Spinal cord (tissue), 9 donors: ENCODE measurements at regions not wholly inside any gene's neighbourhood (a gene's known extent, or its start where the extent isn't known, plus 50 kb on each side); places are given as distances from the start of the nearest gene placed in this dataset.

Source experiments
- DNase-seq, 6 donors: peaks; one replicate each; pipeline versions ENCODE4 v3.0.0 to v3.0.0-alpha.2; 2013 to 2015; ENCODE audit warnings: low spot score in 6 of 6, low read depth in 4 of 6
- H3K27ac ChIP-seq: one replicate; pipeline ENCODE4 v1.5.1; 2013; ENCODE audit warnings: low read depth, low read length, control low read depth
- H3K27me3 ChIP-seq: one replicate; pipeline ENCODE4 v1.6.1; 2013; ENCODE audit warnings: low read length; ENCODE audit not compliant: control insufficient read depth, insufficient read depth
- H3K36me3 ChIP-seq: one replicate; pipeline ENCODE4 v1.6.1; 2013; ENCODE audit warnings: low read length; ENCODE audit not compliant: control insufficient read depth, insufficient read depth
- H3K4me1 ChIP-seq: one replicate; pipeline ENCODE4 v1.6.1; 2013; ENCODE audit warnings: low read length; ENCODE audit not compliant: control insufficient read depth, insufficient read depth
- H3K4me3 ChIP-seq: one replicate; pipeline ENCODE4 v1.5.1; 2013; ENCODE audit warnings: low read depth, low read length, control low read depth
- H3K9me3 ChIP-seq: one replicate; pipeline ENCODE4 v1.6.1; 2013; ENCODE audit warnings: low read length; ENCODE audit not compliant: control insufficient read depth, insufficient read depth
- WGBS: methylation state at CpG from one replicate; pipeline ENCODE4 v1.1.5; 2013; ENCODE audit warnings: missing lambda C conversion rate; ENCODE audit not compliant: insufficient coverage; 5-methylcytosine and 5-hydroxymethylcytosine counted together
- donor health status: healthy.

DNA sequence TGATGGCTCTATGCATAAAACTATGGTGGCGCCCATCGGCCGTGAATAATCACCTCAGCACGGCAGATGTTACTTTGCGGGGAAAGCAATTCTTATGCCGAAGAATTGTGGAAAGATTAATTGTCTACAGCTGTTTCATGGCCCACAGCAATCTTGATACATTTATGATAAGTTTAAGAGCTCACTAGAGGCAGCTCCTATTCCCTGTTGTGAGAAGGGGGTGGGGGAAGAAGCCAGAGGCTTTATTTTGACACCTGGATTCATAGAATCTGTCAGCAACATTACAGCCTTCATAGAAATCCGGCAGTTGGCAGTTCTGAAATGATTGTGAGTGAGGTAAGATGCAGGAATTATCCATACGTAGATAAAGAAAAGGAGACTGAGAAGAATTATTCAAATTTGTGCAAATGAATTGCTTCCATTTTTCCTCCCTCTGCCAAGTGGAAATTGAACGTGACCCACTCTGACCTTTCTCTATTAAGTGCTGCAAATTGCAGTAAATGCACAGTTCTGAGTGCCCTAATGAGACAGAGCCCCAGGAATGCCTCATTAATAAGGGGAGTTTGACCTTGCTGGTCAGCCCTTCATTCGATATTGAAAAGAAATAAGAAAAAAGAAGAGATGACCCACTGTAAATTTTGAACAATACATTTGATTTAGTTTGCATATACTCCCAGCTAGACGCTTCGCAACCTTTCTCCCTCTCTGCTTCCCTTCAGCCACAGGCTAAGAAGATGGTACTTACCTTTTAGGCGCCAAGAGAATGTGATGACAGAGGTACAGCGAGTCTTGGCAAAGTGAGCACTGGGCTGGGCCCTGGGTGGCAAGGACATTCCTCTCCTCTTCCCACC is 188.8 kb downstream of the GPAT3 start:
- DNase-seq = peak in 4 of 6 donors; percentile 0 to 88 (median 13)
- no peak overlapping the region for H3K27ac ChIP-seq
- no peaks in the 10 kb centered on the region for H3K36me3 ChIP-seq
- H3K9me3 ChIP-seq = no peaks in the 10 kb centered on the region
- 67% methylated on average over 6 of the region's 14 CpGs for WGBS
- no peaks in the 10 kb centered on the region for H3K4me1 ChIP-seq
- H3K27me3 ChIP-seq = no peaks in the 10 kb centered on the region
- no peak overlapping the region for H3K4me3 ChIP-seq

DNA sequence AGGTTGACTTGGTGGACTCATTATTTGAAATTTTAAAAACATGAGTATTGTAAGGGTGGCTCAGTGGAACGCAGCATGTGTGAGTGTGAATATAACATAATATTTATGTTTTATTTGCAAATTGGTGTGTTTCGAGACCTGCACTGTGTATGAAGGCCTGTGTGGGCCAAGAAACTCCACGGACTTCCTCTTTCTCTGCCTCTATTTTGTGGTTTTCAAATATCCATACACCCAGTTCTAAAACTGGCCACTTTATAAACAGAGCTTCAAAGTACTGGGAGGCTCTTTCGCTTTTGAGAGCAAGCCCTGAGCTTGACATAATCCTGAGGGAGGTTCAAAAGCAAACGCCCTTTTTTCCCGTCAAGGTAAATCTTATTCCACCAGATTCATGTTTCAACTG is 187.7 kb downstream of the GPAT3 start:
- Histone ChIP-seq H3K4me3 (no peak overlapping the region), H3K36me3 (no peaks in the 10 kb centered on the region), H3K27me3 (no peaks in the 10 kb centered on the region), H3K27ac (no peak overlapping the region), H3K9me3 (no peaks in the 10 kb centered on the region), H3K4me1 (no peaks in the 10 kb centered on the region)
- DNase-seq = no peak
- WGBS = no CpG with 5 or more reads among the region's 6 CpGs

DNA sequence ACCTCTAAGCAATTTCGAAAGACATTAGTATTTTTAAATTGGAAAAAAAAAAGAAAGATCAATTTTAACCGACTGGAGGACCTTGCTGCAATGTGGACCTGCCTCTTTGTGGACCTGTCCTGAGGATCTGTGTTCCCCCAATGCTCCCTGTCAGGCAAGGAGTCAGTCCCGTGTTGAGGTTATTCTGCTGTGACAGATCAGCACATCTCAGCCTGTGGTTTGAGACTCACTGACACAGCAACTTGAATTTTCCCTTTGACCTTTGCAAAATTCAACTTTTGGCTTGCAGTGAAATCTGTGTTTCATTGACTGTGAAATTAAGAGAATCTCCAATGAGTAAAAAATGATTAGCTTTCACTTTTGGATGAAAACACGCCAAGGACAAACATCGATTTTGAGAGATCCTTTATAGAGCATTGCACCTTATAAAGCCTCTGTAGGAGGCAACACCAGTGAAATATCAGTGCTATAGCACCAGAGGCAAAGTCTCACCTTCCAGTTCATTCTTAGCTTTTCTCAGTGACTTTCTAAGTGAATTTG is 186.9 kb downstream of the GPAT3 start:
- 76% methylated on average over 4 of the region's 5 CpGs for WGBS
- Histone ChIP-seq H3K27me3 (no peaks in the 10 kb centered on the region), H3K4me3 (no peak overlapping the region), H3K4me1 (no peaks in the 10 kb centered on the region), H3K9me3 (no peaks in the 10 kb centered on the region), H3K36me3 (no peaks in the 10 kb centered on the region), H3K27ac (no peak overlapping the region)
- no peak for DNase-seq

DNA sequence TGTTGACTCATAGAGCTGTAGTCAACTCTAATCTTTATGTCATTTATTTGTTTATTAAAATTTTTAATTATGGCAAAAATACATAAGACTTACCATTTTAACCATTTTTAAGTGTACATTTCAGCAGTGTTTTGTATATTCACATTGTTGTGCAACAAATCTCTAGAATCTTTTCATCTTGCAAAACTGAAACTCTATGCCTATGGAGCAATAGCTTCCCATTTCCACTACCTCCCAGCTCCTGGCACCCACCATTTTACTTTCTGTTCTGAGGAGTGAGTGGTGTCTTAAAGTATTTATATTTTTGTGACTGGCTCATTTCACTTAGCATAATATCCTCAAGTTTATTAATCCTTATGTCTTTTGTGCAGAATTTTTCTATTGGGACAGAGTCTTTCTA is 181.0 kb downstream of the GPAT3 start:
- Histone ChIP-seq H3K4me3 (no peak overlapping the region), H3K9me3 (no peaks in the 10 kb centered on the region), H3K36me3 (no peaks in the 10 kb centered on the region), H3K27ac (no peak overlapping the region), H3K27me3 (no peaks in the 10 kb centered on the region), H3K4me1 (no peaks in the 10 kb centered on the region)
- DNase-seq = no peak

DNA sequence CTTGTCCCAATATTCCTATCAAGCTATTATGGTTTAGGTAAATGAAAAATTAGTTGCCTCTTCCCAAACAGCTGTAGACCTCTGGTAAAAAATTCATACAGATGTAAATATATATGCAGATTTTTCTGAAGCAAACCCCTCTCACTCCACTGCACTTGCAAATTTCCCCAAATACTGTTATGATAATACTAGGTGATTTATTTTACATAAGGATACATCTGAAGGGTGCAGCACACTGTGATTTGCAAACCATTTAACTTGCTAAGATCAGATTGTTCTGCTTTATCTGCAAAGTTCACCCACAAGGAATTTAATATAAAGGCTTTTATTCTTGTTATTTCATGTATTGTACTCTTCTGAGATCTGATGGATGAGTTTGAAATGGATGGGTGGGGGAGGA is 177.0 kb downstream of the GPAT3 start:
- no peak for DNase-seq
- H3K4me3 ChIP-seq = no peak overlapping the region
- no peaks in the 10 kb centered on the region for H3K4me1 ChIP-seq
- no peaks in the 10 kb centered on the region for H3K9me3 ChIP-seq
- no peaks in the 10 kb centered on the region for H3K27me3 ChIP-seq
- H3K27ac ChIP-seq = no peak overlapping the region
- no peaks in the 10 kb centered on the region for H3K36me3 ChIP-seq

DNA sequence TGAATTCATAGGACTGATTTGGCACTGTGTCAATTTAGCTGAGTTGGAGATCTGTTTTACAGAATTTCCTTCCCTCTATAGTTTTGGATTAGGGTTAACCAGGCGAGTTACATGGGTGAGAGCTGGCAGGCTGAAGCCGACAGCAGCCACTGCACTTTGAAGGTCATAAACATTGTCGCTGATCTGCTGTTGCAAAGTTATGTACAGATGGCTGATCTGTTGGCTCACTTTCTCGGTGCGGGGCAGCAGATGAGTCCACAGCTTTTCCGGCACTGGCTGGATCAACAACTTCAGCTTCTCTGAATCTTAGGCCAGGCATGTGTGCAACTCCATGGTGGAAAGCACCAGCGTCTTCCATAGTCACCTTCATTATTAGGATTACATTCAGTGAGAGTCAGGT is 173.7 kb downstream of the GPAT3 start:
- no peak overlapping the region for H3K4me3 ChIP-seq
- no peak overlapping the region for H3K27ac ChIP-seq
- 84% methylated on average over 7 of the region's 7 CpGs for WGBS
- no peaks in the 10 kb centered on the region for H3K27me3 ChIP-seq
- peak in 2 of 6 donors; percentile 17 to 18 for DNase-seq
- no peaks in the 10 kb centered on the region for H3K36me3 ChIP-seq
- H3K4me1 ChIP-seq = no peaks in the 10 kb centered on the region
- no peaks in the 10 kb centered on the region for H3K9me3 ChIP-seq

DNA sequence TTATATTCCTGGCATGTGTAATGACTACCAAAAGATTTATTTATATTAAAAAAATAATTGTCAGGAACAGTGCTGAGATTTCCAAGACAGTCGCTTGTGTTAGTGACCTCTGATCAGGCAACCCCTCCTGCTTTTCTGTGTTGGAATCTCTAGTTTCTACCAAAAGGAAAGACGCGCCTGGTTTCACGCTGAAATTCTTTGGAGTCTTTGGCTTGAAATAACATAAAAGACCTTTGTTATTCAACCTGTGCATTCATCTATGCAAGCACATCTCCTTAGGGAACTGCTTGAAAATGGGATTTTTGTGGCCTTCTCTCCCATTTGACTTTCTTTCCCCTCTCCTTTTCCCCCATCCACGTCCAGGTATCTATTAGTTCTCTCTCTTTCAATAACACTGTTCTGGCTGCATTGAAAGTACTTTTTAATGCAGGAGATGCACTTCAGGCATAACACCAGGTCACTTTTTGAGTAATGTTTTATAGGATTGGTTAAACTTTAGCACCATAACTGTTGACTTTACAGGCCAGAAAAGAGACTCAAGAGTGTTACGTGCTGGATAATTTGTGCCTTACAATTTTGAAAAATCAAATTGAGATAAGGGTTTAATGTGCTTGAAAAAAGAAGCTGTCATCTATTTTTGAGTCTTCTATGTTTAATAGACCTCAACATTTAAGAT is 172.7 kb downstream of the GPAT3 start:
- Histone ChIP-seq H3K27ac (no peak overlapping the region), H3K4me3 (no peak overlapping the region), H3K27me3 (no peaks in the 10 kb centered on the region), H3K4me1 (no peaks in the 10 kb centered on the region), H3K9me3 (no peaks in the 10 kb centered on the region), H3K36me3 (no peaks in the 10 kb centered on the region)
- no peak for DNase-seq
- 27% methylated on average over 1 of the region's 6 CpGs for WGBS

DNA sequence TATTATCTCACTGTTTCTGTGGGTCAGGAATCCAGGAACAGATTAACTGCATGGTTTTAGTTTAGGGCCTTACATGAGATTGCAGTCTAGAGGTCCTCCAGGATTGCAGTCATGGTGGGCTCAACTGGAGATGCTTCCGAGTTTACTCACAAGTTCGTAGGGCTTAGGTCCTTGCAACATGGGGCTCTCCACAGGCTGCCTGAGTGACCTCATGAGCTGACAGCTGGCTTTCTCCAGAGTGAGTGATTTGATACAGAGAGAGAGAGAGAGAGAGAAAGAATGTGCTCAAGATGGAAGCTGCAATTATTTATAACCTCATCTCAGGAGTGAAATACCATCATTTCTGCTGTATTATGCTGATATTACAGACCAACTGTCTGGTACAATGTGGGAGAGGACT is 168.9 kb downstream of the GPAT3 start:
- Histone ChIP-seq H3K9me3 (peaks cover 4% of the 10 kb centered on the region), H3K27me3 (no peaks in the 10 kb centered on the region), H3K4me3 (no peak overlapping the region), H3K36me3 (no peaks in the 10 kb centered on the region), H3K27ac (no peak overlapping the region), H3K4me1 (no peaks in the 10 kb centered on the region)
- 92% methylated on average over 2 of the region's 2 CpGs for WGBS
- DNase-seq = no peak

DNA sequence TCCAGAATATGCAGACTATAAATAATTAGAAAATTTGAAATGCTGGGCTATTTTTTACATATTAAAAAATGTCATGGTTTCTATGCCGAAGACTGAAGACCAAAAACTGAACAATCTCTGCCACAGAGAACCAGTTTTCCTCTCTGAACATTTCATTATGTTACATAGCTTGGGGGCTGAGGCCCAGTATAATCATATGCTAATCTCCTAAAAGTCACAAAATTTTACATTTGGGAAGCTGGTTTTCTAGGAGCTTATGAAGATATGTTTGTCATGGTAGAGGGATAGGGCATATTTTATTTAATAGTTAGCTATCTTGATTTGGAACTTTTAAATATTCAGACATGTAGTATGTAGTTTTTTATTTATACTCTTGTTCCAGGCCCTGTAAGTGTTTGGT is 167.8 kb downstream of the GPAT3 start:
- WGBS = no CpG with 5 or more reads among the region's 1 CpG
- Histone ChIP-seq H3K9me3 (peaks cover 4% of the 10 kb centered on the region), H3K36me3 (no peaks in the 10 kb centered on the region), H3K4me1 (no peaks in the 10 kb centered on the region), H3K27ac (no peak overlapping the region), H3K4me3 (no peak overlapping the region), H3K27me3 (no peaks in the 10 kb centered on the region)
- DNase-seq = no peak

DNA sequence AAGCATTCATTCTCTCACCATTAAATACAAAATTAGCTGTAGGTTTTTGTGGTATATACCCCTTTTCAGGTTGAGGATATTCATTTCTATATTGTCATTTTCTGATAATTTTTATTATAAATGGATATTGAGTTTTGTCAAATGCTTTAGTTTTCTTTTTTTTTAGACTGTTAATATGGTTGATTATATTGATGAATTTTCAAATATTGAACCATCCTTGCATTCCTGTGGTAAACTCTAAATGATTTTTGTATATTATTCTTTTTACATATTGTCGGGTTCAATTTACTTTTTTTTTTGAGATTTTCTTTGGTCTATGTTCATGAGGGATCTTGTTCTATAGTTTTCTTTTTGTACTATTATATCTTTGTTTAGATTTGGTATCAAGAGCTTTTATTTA is 165.1 kb downstream of the GPAT3 start:
- no peak overlapping the region for H3K27ac ChIP-seq
- H3K36me3 ChIP-seq = no peaks in the 10 kb centered on the region
- no peaks in the 10 kb centered on the region for H3K4me1 ChIP-seq
- WGBS = no CpG with 5 or more reads among the region's 1 CpG
- H3K9me3 ChIP-seq = peaks cover 4% of the 10 kb centered on the region
- DNase-seq = no peak
- H3K4me3 ChIP-seq = no peak overlapping the region
- no peaks in the 10 kb centered on the region for H3K27me3 ChIP-seq
